Ascending aorta (tissue), 2 donors: ENCODE measurements at regions not wholly inside any gene's neighbourhood (a gene's known extent, or its start where the extent isn't known, plus 50 kb on each side); places are given as distances from the start of the nearest gene placed in this dataset.

Source experiments
- DNase-seq, 2 donors: peaks; one replicate each; pipeline ENCODE4 v3.0.0-alpha.2; 2019; ENCODE audit warnings: low spot score in 2 of 2
- H3K27ac ChIP-seq, 2 donors: fragments of 200-600 bp; sonication (generic); one replicate each; pipeline ENCODE4 v1.5.1; 2016 to 2017; ENCODE audit warnings: mild to moderate bottlenecking in 1 of 2
- H3K27me3 ChIP-seq: fragments of 200-600 bp; sonication (generic); one replicate; pipeline ENCODE4 v1.5.1; 2017
- H3K36me3 ChIP-seq, 2 donors: fragments of 200-600 bp; sonication (generic); one replicate each; pipeline ENCODE4 v1.5.1; 2016
- H3K4me1 ChIP-seq, 2 donors: fragments of 200-600 bp; sonication (generic); one replicate each; pipeline ENCODE4 v1.5.1; 2016 to 2017; ENCODE audit warnings: mild to moderate bottlenecking in 1 of 2
- H3K4me3 ChIP-seq, 2 donors: fragments of 200-600 bp; sonication (generic); one replicate each; pipeline ENCODE4 v1.5.1; 2016 to 2017; ENCODE audit warnings: mild to moderate bottlenecking in 1 of 2
- H3K9me3 ChIP-seq, 2 donors: fragments of 200-600 bp; sonication (generic); one replicate each; pipeline ENCODE4 v1.5.1; 2016
- CTCF ChIP-seq, 3 experiments: fragments of 200-600 bp in 2 of 3; fragments of 450-650 bp in 1 of 3; sonication (generic) in 2 of 3; IDR thresholded peaks; one replicate each; pipeline ENCODE4 v1.5.1; 2016 to 2019; ENCODE audit warnings: antibody characterized with exemption in 3 of 3, mild to moderate bottlenecking in 1 of 3, moderate library complexity in 1 of 3
- intact Hi-C: fragments of 100-400 bp; cut with DNase I; formaldehyde crosslinking; loops from one replicate; pipeline ENCODE4 v1.15.1; 2023

- intact Hi-C loops = no loop called here
- no peak for TF ChIP-seq CTCF (IDR thresholded peaks at IDR 0.05)
Measured at GRCh38 chr2:151178207-151178606, 83.5 kb downstream of the RBM43 start.

GRCh38 chr2:151177756-151178155 is 83.9 kb downstream of the RBM43 start:
- Histone ChIP-seq H3K4me3 (no peak overlapping the region), H3K9me3 (no peaks in the 10 kb centered on the region), H3K4me1 (no peaks in the 10 kb centered on the region), H3K36me3 (no peaks in the 10 kb centered on the region), H3K27me3 (no peaks in the 10 kb centered on the region), H3K27ac (no peak overlapping the region)
- no peak for DNase-seq
- no peak for TF ChIP-seq CTCF (IDR thresholded peaks at IDR 0.05)
- intact Hi-C loops = no loop called here

More at GRCh38 chr2:151178207-151178606, 83.5 kb downstream of the RBM43 start:
- Histone ChIP-seq H3K4me1 (no peaks in the 10 kb centered on the region), H3K27me3 (no peaks in the 10 kb centered on the region), H3K36me3 (no peaks in the 10 kb centered on the region), H3K9me3 (no peaks in the 10 kb centered on the region), H3K4me3 (no peak overlapping the region), H3K27ac (no peak overlapping the region)
- DNase-seq = no peak

GRCh38 chr2:151176661-151177060 is 85.0 kb downstream of the RBM43 start:
- Histone ChIP-seq H3K36me3 (no peaks in the 10 kb centered on the region), H3K9me3 (no peaks in the 10 kb centered on the region), H3K27me3 (no peaks in the 10 kb centered on the region), H3K27ac (no peak overlapping the region), H3K4me3 (no peak overlapping the region), H3K4me1 (no peaks in the 10 kb centered on the region)
- no peak for TF ChIP-seq CTCF (IDR thresholded peaks at IDR 0.05)
- intact Hi-C loops = no loop called here
- no peak for DNase-seq

- Histone ChIP-seq H3K36me3 (no peaks in the 10 kb centered on the region), H3K4me1 (no peaks in the 10 kb centered on the region), H3K9me3 (no peaks in the 10 kb centered on the region), H3K27ac (no peak overlapping the region), H3K27me3 (no peaks in the 10 kb centered on the region), H3K4me3 (no peak overlapping the region)
- no peak for TF ChIP-seq CTCF (IDR thresholded peaks at IDR 0.05)
- no peak for DNase-seq
- intact Hi-C loops = no loop called here
Measured at GRCh38 chr2:151175864-151176263, 85.8 kb downstream of the RBM43 start.

- Histone ChIP-seq H3K4me1 (no peaks in the 10 kb centered on the region), H3K9me3 (no peaks in the 10 kb centered on the region), H3K4me3 (no peak overlapping the region), H3K27me3 (no peaks in the 10 kb centered on the region), H3K27ac (no peak overlapping the region), H3K36me3 (no peaks in the 10 kb centered on the region)
- TF ChIP-seq CTCF (IDR thresholded peaks at IDR 0.05) = no peak
- no peak for DNase-seq
- intact Hi-C loops = no loop called here
Measured at GRCh38 chr2:151174127-151174526, 87.5 kb downstream of the RBM43 start.

GRCh38 chr2:151171186-151171585 is 90.5 kb downstream of the RBM43 start:
- Histone ChIP-seq H3K27ac (no peak overlapping the region), H3K9me3 (no peaks in the 10 kb centered on the region), H3K4me3 (no peak overlapping the region), H3K27me3 (no peaks in the 10 kb centered on the region), H3K36me3 (no peaks in the 10 kb centered on the region), H3K4me1 (no peaks in the 10 kb centered on the region)
- no peak for DNase-seq
- no peak for TF ChIP-seq CTCF (IDR thresholded peaks at IDR 0.05)
- intact Hi-C loops = no loop called here
